ENCODE measurements at regions not wholly inside any gene's neighbourhood (a gene's known extent, or its start where the extent isn't known, plus 50 kb on each side); places are given as distances from the start of the nearest gene placed in this dataset.

- no peak for DNase-seq (ENCODE audit: low spot score)
These were observed 256.5 kb downstream of the HACE1 start for GRCh38 chr6:104603108-104603745.

GRCh38 chr6:104601721-104602120 lies 258.0 kb downstream of the HACE1 start:
- Histone ChIP-seq H3K4me3 (peak overlapping the region; percentile 28), H3K27ac (no peak overlapping the region)
- no peak for DNase-seq (ENCODE audit: low spot score)
- TF ChIP-seq CTCF (IDR thresholded peaks at IDR 0.05), result no peak

More at GRCh38 chr6:104603108-104603745, 256.5 kb downstream of the HACE1 start:
- Histone ChIP-seq H3K27ac (no peak overlapping the region), H3K4me3 (no peak overlapping the region)
- TF ChIP-seq CTCF (IDR thresholded peaks at IDR 0.05), result no peak

- Histone ChIP-seq H3K27ac (no peak overlapping the region), H3K4me3 (peak overlapping the region; percentile 28)
- no peak for DNase-seq (ENCODE audit: low spot score)
- no peak for TF ChIP-seq CTCF (IDR thresholded peaks at IDR 0.05)
These were observed 258.5 kb downstream of the HACE1 start for GRCh38 chr6:104601131-104601651.

- no peak for TF ChIP-seq CTCF (IDR thresholded peaks at IDR 0.05)
- no peak for DNase-seq (ENCODE audit: low spot score)
- Histone ChIP-seq H3K4me3 (no peak overlapping the region), H3K27ac (no peak overlapping the region)
These were observed 259.1 kb downstream of the HACE1 start for GRCh38 chr6:104600639-104600931.

GRCh38 chr6:104599821-104600638 lies 259.7 kb downstream of the HACE1 start:
- no peak for DNase-seq (ENCODE audit: low spot score)
- H3K27ac ChIP-seq, result no peak overlapping the region
- TF ChIP-seq CTCF (IDR thresholded peaks at IDR 0.05), result no peak

GRCh38 chr6:104597541-104598050 lies 262.1 kb downstream of the HACE1 start:
- Histone ChIP-seq H3K27ac (no peak overlapping the region), H3K4me3 (no peak overlapping the region)
- DNase-seq (ENCODE audit: low spot score), result no peak
- TF ChIP-seq CTCF (IDR thresholded peaks at IDR 0.05), result no peak

More at GRCh38 chr6:104599821-104600638, 259.7 kb downstream of the HACE1 start:
- H3K4me3 ChIP-seq, result no peak overlapping the region
